GM08714 (cell line): ENCODE measurements at regions not wholly inside any gene's neighbourhood (a gene's known extent, or its start where the extent isn't known, plus 50 kb on each side); places are given as distances from the start of the nearest gene placed in this dataset.

Experiments used
- H3K4me3 ChIP-seq: fragments of 200-500 bp; sonication (Bioruptor generic); 2 replicates; pipeline ENCODE4 v1.5.1; 2014; ENCODE audit warnings: mild to moderate bottlenecking, low read length, inconsistent platforms
- ZNF274 ChIP-seq: IDR thresholded peaks from 2 replicates; pipeline ENCODE4 v1.6.1; 2012; ENCODE audit warnings: mild to moderate bottlenecking, low read depth, low read length

DNA sequence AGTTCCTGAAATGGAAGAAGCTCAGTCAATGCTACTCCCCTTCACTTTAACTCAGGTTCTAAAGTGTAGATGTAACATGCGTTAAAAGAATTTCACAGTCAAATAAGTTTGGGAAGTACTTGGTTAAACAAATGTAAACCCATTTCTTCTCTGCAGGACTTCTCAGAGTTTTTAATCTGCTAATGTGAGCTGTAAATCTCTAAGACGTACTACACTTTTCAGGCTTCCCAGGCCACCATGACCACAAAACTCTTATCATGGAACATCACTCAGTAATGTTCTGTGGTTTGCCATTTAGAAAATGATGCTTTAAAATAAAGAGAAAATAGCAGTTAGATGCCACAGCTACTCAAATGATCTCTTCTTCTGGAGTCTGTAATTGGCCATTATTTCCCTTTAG lies 104.3 kb downstream of the HHIPL2 start:
- no peak for TF ChIP-seq ZNF274
- H3K4me3 ChIP-seq = no peak overlapping the region

DNA sequence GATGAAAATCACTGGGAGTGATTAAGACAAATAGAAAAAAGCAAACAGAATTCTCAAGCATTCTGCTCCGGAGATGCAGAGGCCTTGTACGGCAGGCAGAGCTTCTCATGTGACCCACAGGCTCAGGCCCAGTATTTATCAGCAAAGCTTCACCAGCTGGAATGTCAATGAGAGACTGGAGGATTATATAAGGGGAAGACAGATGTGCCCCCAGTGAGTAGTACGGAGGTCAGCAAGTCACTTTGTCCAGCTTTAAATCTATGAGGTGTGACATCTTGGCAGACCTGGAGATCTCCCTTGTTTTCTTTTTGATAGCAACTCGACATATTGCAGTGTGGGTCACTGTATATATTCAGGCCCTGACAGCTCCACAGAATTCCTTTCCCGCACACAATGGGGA lies 106.8 kb downstream of the HHIPL2 start:
- no peak for TF ChIP-seq ZNF274
- H3K4me3 ChIP-seq = no peak overlapping the region

DNA sequence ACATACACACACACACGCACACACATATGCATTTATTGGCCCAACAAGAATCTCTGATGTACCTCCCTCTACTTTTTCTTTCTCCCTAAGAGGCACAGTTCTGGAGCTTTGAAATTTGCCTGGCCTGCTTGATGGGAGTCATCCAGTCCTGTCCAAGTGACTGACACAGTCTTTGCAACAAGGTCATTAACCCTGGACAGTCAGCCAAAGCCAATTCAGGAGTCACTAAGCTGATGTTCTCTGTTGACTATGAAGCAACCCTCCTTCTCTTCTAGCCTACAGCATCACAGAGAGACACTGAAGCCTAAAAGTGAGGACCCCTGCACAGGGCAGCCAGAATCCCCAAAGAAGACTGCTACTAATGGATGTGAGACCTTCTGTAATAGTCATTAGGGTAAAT lies 123.1 kb downstream of the HHIPL2 start:
- H3K4me3 ChIP-seq = no peak overlapping the region
- TF ChIP-seq ZNF274 = no peak

DNA sequence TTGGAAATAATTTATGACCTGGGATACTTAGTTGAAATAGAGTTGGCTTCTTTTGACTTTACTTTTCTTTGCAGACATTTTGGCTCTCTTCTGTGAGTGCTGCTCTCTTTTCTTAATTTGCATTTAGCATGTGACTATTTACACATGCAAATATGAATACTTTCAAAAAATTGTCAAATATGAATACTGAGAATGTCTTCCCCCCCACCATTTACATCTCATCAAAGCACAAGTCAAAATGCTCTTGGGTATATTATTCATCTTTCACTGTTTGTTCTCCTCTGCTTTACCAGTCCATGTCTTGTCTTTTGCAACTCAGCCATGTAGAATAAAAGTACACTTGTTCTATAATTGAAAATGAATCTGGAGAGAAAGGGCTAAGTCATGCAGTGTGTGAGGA lies 126.5 kb downstream of the HHIPL2 start:
- no peak for TF ChIP-seq ZNF274
- no peak overlapping the region for H3K4me3 ChIP-seq

DNA sequence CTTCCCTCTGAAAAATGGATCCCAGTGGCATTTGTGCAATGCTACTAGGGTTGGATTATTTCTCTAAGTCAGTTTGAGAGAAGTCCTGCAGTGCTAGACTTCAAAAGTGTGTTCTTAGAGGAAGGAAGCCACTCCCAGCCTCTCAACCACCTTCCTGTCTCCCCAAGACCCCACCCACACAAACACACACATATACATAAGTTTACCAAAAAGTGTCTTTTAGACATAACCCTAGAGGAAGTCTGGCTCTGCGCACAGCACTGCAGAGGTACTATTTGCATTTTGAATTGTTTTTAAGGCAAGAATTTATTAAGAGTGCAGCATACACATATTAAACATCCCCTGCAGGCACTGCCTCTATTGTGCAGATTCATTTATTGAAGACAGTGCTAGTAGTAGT lies 127.3 kb downstream of the HHIPL2 start:
- no peak for TF ChIP-seq ZNF274

DNA sequence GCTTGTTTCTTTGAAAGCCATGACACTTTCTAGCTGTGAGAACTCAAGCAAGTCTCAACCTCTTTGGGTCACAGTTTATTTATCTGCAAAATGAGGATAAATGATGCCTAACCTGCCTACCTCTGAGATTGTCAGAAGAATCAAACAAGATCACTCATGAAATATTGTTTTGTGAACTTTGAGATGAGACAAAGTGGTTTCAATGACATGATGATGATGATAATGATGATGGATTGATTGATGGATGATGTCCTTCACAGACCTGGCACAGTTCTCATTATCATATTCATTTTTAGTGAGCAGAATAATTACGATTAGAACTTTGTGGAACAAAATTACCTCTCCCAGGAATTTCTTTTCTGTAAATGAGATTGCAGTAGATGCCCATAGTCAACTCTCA lies 129.2 kb downstream of the HHIPL2 start:
- no peak overlapping the region for H3K4me3 ChIP-seq
- TF ChIP-seq ZNF274 = no peak

More for the DNA sequence above, 127.3 kb downstream of the HHIPL2 start:
- no peak overlapping the region for H3K4me3 ChIP-seq

DNA sequence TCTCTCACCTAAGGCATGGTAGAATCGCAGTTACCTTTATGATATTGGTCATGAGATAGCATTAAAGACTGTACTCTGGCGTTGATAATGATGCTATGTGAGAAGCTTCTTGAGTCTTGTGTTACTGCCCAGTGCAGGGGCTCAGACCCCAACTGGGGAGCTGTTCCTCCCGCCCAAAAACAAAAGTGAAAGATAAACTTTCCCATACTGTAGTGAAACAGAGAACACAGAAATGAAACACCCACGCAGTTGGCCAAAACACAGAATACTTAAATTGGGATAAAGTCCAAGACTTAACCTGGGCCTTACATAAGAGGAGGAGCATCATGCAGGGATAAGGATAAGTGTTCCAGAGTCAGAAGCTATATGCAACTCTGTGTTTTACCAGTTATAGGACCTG lies 130.6 kb downstream of the HHIPL2 start:
- no peak for TF ChIP-seq ZNF274
- no peak overlapping the region for H3K4me3 ChIP-seq

DNA sequence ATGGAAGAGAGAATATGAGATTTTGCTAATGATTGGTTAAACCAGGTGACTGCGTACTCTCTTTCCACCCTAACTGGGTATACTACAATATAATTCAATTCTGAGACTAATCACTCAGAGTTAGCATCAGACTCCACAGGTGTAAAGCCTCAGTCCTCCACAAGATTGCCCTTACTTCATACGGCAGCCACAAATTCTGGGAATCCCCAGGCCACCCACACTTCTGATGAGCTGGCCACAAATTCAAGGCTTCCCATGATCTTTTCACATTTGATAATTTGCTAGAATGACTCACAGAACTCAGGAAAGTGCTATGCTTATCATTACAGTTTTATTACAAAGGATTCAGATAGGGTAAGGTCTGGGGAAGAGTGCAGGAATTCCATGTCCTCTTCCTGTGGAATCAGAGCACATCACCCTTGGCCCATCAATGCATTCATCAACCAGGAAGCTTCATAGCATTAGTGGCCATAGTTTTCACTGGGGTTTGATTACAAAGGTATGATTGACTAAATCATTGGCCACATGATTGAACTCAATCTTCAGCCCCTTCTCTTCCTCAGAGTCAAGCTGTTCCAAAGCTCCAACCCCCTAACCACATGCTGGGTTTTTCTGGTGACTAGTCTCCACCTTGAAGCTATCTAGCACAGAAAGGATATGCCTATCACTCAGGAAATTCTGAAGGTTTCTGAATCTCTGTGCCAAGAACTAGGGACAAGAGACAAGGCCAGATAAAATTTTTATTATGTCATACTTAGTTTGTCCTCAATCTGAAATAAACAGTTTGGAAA lies 131.7 kb downstream of the HHIPL2 start:
- no peak for TF ChIP-seq ZNF274
- H3K4me3 ChIP-seq = no peak overlapping the region

DNA sequence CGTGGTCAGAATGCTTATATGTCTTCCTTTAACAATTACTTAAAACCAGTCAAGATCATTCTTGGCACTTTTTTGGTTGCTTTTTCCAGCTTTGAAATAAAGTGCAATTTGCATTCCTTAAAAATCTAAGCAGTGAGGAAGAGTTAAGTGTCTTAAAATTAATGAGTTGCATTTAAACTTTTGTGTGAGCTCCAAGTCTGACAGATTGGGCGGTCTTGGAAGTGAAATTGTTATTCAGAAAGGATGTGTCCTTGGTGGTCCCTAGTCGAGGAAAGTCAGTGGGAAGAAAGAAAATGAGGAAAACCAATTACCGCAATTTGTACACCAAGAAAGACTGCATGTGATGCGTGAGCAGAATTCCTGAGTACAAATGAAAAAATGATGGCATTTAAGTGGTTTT lies 132.5 kb downstream of the HHIPL2 start:
- H3K4me3 ChIP-seq = no peak overlapping the region
- no peak for TF ChIP-seq ZNF274

DNA sequence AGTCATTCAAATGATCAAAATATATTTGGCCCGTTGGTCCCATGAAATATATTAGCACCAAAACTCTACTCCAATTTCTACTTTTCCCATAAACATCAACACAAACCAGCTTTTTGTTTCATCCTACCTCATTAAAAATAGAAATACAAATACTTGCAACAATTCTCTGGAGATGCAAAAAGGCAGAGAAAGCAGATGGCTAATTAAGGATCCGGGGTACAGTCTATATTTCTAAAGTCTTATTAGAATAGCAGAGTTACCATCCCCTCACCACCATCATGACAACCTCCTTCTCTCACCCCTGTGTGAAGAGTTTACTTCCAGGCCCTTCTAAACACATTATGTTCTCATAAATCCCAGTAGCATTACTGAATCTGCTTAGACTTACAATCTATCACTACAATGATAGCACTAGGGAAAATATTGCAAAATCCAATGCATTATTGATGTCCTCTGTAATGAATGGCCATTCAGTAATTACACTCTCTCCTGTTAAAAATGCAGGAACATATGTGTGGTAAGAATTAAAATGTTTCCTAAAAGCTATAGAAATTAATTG lies 133.8 kb downstream of the HHIPL2 start:
- TF ChIP-seq ZNF274 = no peak
- no peak overlapping the region for H3K4me3 ChIP-seq

DNA sequence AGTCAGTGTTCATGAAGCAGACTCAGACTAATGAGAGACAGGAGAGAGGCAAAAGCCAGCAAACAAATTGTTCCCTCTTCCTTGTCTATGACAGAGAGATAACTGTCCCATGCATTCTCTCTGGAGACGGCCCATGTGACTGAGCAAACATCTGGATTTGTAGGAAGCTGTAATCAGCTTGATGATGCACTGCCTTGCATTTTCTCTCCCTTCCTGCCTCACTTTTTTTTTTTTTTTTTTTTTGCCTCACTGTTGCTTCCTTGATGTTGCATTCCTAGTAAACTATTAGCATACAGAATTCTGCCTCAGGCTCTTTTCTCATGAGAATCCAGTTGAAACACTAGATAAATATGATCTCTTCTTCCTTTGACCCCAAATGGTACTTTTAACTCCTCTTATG lies 134.5 kb downstream of the HHIPL2 start:
- no peak overlapping the region for H3K4me3 ChIP-seq
- no peak for TF ChIP-seq ZNF274

DNA sequence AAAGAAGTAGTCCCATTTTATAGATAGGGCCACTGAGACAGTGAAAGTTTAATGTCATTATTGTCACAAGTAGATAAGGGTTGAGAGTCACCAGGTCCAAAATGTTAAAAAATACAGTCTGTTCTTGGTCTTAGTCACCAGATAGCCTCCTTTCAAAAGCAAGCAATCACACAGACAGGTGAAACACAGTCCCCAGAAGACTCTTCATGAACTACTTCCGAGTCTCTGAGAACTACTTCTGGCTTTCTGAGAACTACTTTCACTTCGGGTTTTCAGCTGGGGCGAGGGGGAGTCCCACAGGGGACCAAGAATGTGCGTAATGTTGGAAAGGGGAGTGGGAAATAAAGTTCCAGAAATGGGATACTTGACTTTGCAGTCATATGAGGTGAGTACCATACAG lies 143.2 kb downstream of the HHIPL2 start:
- no peak for TF ChIP-seq ZNF274
- H3K4me3 ChIP-seq = no peak overlapping the region

DNA sequence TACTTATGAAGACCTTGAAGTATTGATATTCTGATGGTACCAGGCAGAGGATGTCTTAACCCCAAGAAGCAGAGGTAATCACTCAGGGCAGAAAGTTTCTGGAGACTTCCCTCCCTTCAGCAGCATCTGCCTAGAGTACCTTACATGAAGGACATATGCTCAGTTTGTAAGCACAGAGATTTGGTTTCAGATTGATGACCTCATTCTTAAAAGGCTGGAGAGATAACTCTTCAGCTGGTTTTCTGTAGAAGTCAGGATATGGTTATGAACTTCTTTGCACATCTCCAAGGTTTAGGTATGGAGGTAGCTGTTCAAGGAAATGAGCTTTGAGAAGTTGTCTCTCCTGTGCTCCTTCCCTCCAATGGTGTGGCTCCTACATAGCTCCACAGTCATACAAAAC lies 148.7 kb downstream of the HHIPL2 start:
- TF ChIP-seq ZNF274 = no peak
- H3K4me3 ChIP-seq = no peak overlapping the region

DNA sequence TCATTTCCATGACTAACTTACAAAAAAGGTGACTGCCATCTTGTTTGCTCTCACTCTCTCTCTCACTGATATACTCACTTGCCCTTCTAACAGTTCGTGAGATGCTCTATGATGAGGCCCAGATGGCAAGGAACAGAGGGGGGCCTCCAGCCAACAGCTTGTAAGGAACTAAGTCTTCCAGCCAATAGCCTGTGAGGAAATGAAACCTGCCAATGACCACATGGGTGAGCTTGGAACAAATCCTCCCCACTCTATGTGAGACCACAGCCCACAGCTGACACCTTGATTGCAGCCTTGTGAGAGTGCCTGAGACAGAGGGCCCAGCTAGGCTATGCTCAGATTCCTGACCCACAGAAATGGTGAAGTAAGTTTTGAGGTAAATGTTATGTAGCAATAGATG lies 153.7 kb downstream of the HHIPL2 start:
- no peak overlapping the region for H3K4me3 ChIP-seq
- TF ChIP-seq ZNF274 = no peak

DNA sequence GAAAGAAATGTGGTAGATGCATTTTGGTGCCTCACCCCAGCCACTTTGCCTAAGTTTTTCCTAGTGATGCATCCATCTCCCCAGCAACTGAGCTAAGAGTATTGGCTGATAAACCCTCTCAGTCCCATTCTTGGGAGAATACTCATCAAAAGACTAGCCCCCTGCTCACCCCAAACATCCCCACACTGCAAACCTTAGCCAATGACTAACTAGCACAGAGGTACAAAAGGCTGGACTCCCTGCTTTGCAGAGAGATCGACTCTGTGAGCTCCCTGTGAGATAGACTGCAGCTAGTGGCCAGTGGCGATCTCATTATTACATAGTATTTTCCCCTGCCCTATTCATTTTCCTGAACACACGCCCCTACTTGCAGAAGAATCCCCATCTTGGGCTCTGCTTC lies 155.3 kb downstream of the HHIPL2 start:
- no peak overlapping the region for H3K4me3 ChIP-seq
- TF ChIP-seq ZNF274 = no peak

DNA sequence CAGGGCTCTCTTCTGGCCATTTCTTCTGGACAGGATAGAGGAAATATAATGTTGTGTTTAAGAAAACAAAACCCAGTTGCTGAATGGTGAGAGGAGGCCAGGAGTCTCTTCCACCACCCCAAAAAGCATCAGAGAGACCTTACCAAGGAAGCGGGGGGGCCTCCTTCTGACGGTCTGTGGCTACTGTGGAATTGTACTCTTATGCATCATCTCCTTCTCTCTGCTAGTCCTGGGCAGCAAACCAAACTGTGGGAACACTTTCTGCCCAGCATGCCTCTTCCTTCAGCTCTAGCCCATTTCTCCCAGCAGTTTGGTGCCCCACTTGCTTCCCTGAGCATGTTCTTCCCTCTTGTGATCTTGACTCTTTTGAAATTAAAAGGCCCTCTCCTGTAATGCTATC lies 157.7 kb downstream of the HHIPL2 start:
- no peak overlapping the region for H3K4me3 ChIP-seq
- TF ChIP-seq ZNF274 = no peak
